Astrocyte of the spinal cord (primary cell): ENCODE measurements at regions not wholly inside any gene's neighbourhood (a gene's known extent, or its start where the extent isn't known, plus 50 kb on each side); places are given as distances from the start of the nearest gene placed in this dataset.

ENCODE experiments used
- DNase-seq: peaks from one replicate; pipeline ENCODE4 v3.0.0; 2011; ENCODE audit warnings: low read depth, low spot score
- H3K4me3 ChIP-seq: 2 replicates; pipeline ENCODE4 v1.5.1; 2011; ENCODE audit warnings: low read depth, mild to moderate bottlenecking, low read length, moderate library complexity
- in situ Hi-C: cut with HindIII; loops from 2 replicates; pipeline ENCODE4 v1.10.0; 2017; ENCODE audit warnings: low sequenced_read_pairs
- TF ChIP-seq, protein P1 (sequence below): IDR thresholded peaks from 2 replicates; pipeline ENCODE4 v1.5.1; 2012; ENCODE audit warnings: low read depth, mild to moderate bottlenecking, low read length, inconsistent platforms

- no peak overlapping the region for H3K4me3 ChIP-seq
- TF ChIP-seq, protein P1, sequence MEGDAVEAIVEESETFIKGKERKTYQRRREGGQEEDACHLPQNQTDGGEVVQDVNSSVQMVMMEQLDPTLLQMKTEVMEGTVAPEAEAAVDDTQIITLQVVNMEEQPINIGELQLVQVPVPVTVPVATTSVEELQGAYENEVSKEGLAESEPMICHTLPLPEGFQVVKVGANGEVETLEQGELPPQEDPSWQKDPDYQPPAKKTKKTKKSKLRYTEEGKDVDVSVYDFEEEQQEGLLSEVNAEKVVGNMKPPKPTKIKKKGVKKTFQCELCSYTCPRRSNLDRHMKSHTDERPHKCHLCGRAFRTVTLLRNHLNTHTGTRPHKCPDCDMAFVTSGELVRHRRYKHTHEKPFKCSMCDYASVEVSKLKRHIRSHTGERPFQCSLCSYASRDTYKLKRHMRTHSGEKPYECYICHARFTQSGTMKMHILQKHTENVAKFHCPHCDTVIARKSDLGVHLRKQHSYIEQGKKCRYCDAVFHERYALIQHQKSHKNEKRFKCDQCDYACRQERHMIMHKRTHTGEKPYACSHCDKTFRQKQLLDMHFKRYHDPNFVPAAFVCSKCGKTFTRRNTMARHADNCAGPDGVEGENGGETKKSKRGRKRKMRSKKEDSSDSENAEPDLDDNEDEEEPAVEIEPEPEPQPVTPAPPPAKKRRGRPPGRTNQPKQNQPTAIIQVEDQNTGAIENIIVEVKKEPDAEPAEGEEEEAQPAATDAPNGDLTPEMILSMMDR, result no peak
- DNase-seq, result no peak
- in situ Hi-C loops, result no loop called here
These were observed 138.0 kb upstream of the P2RY1 start for GRCh38 chr3:152696962-152697361.

DNA sequence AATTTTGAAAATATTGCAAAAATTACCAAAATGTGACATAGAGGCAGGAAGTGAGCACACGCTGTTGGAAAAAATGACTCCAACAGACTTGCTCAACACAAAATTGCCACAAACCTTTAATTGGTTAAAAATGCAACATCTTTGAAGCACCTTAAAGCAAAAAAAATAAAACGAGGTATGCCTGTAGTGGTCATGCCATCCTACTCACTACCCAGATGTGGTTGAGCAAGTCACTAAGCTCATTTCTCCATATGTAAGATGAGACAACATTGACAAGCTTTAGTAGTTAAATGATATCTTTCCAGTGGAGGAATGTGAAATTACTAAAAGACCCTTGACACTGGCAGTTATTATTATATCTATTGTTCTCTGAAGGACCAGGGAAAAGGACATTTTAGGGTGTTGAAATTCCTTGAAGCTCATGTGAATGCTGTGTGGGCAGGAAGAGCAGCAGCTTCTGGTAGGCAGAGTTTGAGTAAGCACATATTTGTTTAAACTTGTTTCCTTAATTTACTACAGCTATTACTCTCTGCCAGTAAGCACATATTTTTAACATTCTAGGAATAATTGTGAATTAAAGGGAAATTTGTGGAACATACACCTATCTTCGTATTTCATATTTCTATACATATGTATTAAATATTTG lies 131.6 kb upstream of the P2RY1 start:
- no peak overlapping the region for H3K4me3 ChIP-seq
- DNase-seq, result no peak
- TF ChIP-seq, protein P1, result no peak
- in situ Hi-C loops, result no loop called here

DNA sequence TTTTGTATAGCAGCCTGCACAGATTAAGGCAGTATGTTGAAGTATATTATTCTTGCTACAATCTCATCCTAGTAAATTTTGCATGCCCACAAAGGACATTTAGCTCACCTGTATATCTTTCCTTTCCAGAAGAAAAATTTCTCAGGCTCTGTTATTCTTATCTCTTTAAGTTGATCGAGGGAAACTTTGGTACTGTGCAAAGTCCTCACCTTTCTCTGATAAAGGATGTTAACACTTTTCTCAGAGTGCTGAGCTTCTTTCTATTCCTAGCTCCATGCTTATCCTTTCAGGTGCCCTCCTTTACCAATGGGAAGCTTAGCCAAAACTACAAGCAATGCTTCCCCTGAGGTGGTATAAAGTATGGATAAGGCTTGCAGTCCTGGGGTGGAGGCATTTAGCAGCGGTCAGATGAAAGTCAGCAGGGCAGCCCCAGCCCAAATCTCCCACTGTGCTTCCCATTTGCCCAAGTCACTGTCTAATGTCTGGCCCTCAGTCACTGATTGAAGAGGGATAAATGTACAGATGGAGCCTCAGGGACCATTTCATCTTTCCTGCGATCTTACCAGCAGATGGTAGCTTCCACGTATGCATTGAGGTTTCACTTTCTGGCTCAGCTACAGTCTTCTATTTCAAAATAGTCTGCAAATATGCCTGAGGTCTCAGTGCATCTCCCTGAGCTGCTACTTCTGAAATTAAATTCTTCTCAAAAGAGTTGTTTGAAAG lies 127.8 kb upstream of the P2RY1 start:
- TF ChIP-seq, protein P1, result no peak
- in situ Hi-C loops, result no loop called here
- no peak overlapping the region for H3K4me3 ChIP-seq
- no peak for DNase-seq

DNA sequence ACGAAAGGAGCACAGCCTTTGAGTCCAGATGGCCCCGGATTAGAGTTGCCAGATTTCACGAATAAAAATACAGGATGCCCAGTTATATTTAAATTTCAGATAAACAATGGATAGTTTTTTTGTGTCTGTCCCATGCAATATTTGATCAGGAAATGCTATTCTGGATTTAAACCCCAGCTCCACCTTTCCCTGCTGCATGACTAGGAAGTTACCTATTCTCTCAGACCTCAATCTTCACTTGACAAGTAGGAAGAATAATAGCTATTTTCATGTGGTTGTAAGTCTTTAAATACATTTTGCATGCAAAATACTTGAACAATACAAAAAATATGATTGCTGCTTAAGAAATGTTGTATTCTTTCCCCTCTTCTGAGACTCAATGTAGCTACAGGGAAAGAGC lies 125.3 kb upstream of the P2RY1 start:
- DNase-seq, result no peak
- H3K4me3 ChIP-seq, result no peak overlapping the region
- TF ChIP-seq, protein P1, result no peak
- in situ Hi-C loops, result no loop called here

DNA sequence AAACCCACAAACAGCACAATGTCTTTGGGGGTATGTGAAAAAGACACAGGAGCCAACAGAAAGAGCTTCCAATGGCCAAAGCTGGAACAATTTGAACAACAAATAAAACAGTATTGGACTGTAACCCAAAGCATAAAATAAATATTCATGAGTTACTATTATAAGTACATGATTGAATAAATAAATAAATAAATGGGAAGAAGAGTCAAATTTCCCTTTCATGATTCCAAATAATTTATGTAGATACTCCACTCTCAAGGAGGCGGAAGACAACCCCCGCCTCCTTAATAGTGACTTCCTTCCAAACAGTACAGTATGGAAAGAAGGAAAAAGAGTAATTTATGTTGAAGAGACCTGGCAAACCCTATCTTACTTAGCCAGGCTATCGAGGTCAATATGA lies 124.4 kb upstream of the P2RY1 start:
- no peak for DNase-seq
- H3K4me3 ChIP-seq, result no peak overlapping the region
- in situ Hi-C loops, result no loop called here
- TF ChIP-seq, protein P1, result no peak

DNA sequence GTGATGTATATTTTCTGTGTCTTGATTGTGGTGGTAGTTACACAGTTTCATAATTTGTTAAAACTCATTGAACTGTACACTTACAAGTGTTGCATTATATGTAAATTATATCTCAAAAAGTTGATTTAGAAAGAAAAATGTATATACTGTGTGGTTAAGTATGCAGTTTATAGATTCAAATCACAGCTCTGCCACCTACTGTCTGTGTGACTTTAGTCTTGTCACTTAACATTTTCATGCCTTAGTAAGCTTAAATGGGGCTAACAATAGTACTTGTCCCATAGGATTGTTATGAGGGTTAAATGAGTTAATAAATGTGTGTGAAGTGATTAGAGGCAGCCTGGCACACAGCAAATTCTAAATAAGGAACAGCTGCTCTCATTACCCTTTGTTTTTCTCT lies 120.9 kb upstream of the P2RY1 start:
- in situ Hi-C loops, result no loop called here
- no peak overlapping the region for H3K4me3 ChIP-seq
- TF ChIP-seq, protein P1, result no peak
- DNase-seq, result no peak
